Mesenchymal stem cell (in vitro differentiated cells and primary cell): ENCODE measurements at regions not wholly inside any gene's neighbourhood (a gene's known extent, or its start where the extent isn't known, plus 50 kb on each side); places are given as distances from the start of the nearest gene placed in this dataset.

Source experiments
- DNase-seq: peaks from one replicate; pipeline ENCODE4 v3.0.0-alpha.2; 2013
- H2AFZ ChIP-seq: one replicate; pipeline ENCODE4 v1.6.1; 2013; ENCODE audit warnings: low read depth, mild to moderate bottlenecking, control low read depth, inconsistent platforms, low read length, moderate library complexity
- H2AK5ac ChIP-seq: 2 replicates; pipeline ENCODE4 v1.6.1; 2013; ENCODE audit warnings: low read length, moderate library complexity, mild to moderate bottlenecking, inconsistent platforms; ENCODE audit not compliant: severe bottlenecking
- H2BK120ac ChIP-seq: one replicate; pipeline ENCODE4 v1.6.1; 2013; ENCODE audit warnings: low read depth, mild to moderate bottlenecking, inconsistent platforms, low read length, moderate library complexity
- H2BK12ac ChIP-seq, 2 experiments: one replicate each; pipeline ENCODE4 v1.6.1; 2013; ENCODE audit warnings: inconsistent platforms in 2 of 2, low read length in 2 of 2, mild to moderate bottlenecking in 2 of 2, moderate library complexity in 2 of 2, control low read depth in 1 of 2
- H2BK15ac ChIP-seq: one replicate; pipeline ENCODE4 v1.6.1; 2013; ENCODE audit warnings: mild to moderate bottlenecking, low read depth, inconsistent platforms; ENCODE audit not compliant: poor library complexity, severe bottlenecking
- H2BK5ac ChIP-seq: 2 replicates; pipeline ENCODE4 v1.6.1; 2013; ENCODE audit warnings: low read depth, mild to moderate bottlenecking, low read length, control low read depth, inconsistent platforms; ENCODE audit not compliant: poor library complexity, severe bottlenecking
- H3K14ac ChIP-seq, 2 experiments: one replicate each; pipeline ENCODE4 v1.6.1; 2013; ENCODE audit warnings: inconsistent platforms in 2 of 2, low read length in 2 of 2, control low read depth in 1 of 2, mild to moderate bottlenecking in 1 of 2, moderate library complexity in 1 of 2
- H3K18ac ChIP-seq, 2 experiments: one replicate each; pipeline ENCODE4 v1.6.1; 2013; ENCODE audit warnings: inconsistent platforms in 2 of 2, low read length in 2 of 2, control low read depth in 1 of 2, low read depth in 1 of 2, mild to moderate bottlenecking in 1 of 2
- H3K23ac ChIP-seq, 2 experiments: one replicate each; pipeline ENCODE4 v1.6.1; 2013; ENCODE audit warnings: inconsistent platforms in 2 of 2, low read length in 2 of 2, mild to moderate bottlenecking in 2 of 2, moderate library complexity in 2 of 2, control low read depth in 1 of 2
- H3K27ac ChIP-seq: 2 replicates; pipeline ENCODE4 v1.5.1; 2013; ENCODE audit warnings: mild to moderate bottlenecking, moderate library complexity, low read length, control low read depth, inconsistent platforms; ENCODE audit not compliant: poor library complexity, severe bottlenecking
- H3K27me3 ChIP-seq, 2 experiments: 2 replicates each; pipeline versions ENCODE4 v1.6.1 to v1.7.0; 2013; ENCODE audit warnings: low read length in 2 of 2, mild to moderate bottlenecking in 2 of 2, moderate library complexity in 2 of 2, control low read depth in 1 of 2, inconsistent platforms in 1 of 2; ENCODE audit not compliant: control insufficient read depth in 1 of 2, insufficient read depth in 1 of 2
- H3K36me3 ChIP-seq, 2 experiments: 2 replicates each; pipeline versions ENCODE4 v1.6.1 to v1.7.0; 2013; ENCODE audit warnings: low read length in 2 of 2, control low read depth in 1 of 2, inconsistent platforms in 1 of 2, low read depth in 1 of 2, mild to moderate bottlenecking in 1 of 2; ENCODE audit not compliant: insufficient read depth in 2 of 2, control insufficient read depth in 1 of 2
- H3K4ac ChIP-seq, 2 experiments: one replicate each; pipeline ENCODE4 v1.6.1; 2013; ENCODE audit warnings: inconsistent platforms in 2 of 2, low read length in 2 of 2, mild to moderate bottlenecking in 2 of 2, moderate library complexity in 2 of 2, control low read depth in 1 of 2, low read depth in 1 of 2
- H3K4me1 ChIP-seq: 2 replicates; pipeline ENCODE4 v1.6.1; 2013; ENCODE audit warnings: low read depth, low read length, control low read depth; ENCODE audit not compliant: control insufficient read depth, insufficient read depth
- H3K4me2 ChIP-seq: 2 replicates; pipeline ENCODE4 v1.6.1; 2013; ENCODE audit warnings: low read length, mild to moderate bottlenecking, inconsistent platforms; ENCODE audit not compliant: poor library complexity, severe bottlenecking
- H3K4me3 ChIP-seq, 2 experiments: 2 replicates each; pipeline versions ENCODE4 v1.5.1 to v1.7.0; 2013; ENCODE audit warnings: low read length in 2 of 2, mild to moderate bottlenecking in 2 of 2, control low read depth in 1 of 2, low read depth in 1 of 2; ENCODE audit not compliant: insufficient read depth in 1 of 2
- H3K79me1 ChIP-seq: replicated peaks from 2 replicates; pipeline ENCODE4 v1.6.1; 2013; ENCODE audit warnings: mild to moderate bottlenecking, control low read depth, low read length, inconsistent platforms; ENCODE audit not compliant: poor library complexity, severe bottlenecking
- H3K9ac ChIP-seq: 2 replicates; pipeline ENCODE4 v1.7.0; 2013; ENCODE audit warnings: mild to moderate bottlenecking, low read length, moderate library complexity
- H3K9me3 ChIP-seq: 2 replicates; pipeline ENCODE4 v1.7.0; 2013; ENCODE audit warnings: mild to moderate bottlenecking, low read length; ENCODE audit not compliant: control insufficient read depth
- H4K8ac ChIP-seq: one replicate; pipeline ENCODE4 v1.6.1; 2013; ENCODE audit warnings: inconsistent platforms, mild to moderate bottlenecking, low read length, moderate library complexity
- H4K91ac ChIP-seq: one replicate; pipeline ENCODE4 v1.6.1; 2013; ENCODE audit warnings: mild to moderate bottlenecking, low read length, inconsistent platforms
- WGBS: methylation state at CpG from one replicate; pipeline ENCODE4 v1.1.7; 2013; ENCODE audit warnings: mixed read lengths; 5-methylcytosine and 5-hydroxymethylcytosine counted together

DNA sequence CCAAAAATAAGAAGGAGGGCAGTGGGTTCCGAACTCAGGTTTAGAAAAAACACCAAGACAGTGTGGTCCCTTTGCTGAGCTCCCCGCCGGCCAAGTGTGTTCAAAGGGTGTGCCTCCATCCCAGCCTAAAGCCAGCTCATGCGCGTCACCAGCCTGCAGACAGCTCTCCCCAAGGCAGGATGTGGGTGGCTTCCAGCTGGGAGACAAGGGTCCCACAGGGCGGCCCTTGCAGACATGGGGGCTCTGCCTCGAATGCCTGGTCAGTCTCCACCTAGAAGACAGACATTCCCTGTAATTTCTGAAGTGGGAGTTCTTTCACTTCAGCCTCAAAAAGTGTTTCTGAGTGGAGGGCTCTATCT is 135.8 kb upstream of the GPC1 start:
- no peaks in the 10 kb centered on the region for H3K36me3 ChIP-seq
- H3K23ac ChIP-seq, result no peak overlapping the region
- no peaks in the 10 kb centered on the region for H3K79me1 ChIP-seq
- WGBS, result 56% methylated on average over 7 of the region's 7 CpGs
- no peak overlapping the region for H4K91ac ChIP-seq
- peaks cover 0 to 61% of the 10 kb centered on the region in 2 experiments for H3K27me3 ChIP-seq
- no peak overlapping the region for H3K4me3 ChIP-seq
- no peak overlapping the region for H3K9ac ChIP-seq
- no peaks in the 10 kb centered on the region for H3K4me1 ChIP-seq
- H3K14ac ChIP-seq, result no peak overlapping the region
- H2AK5ac ChIP-seq, result no peak overlapping the region
- H3K27ac ChIP-seq, result no peak overlapping the region
- H3K4ac ChIP-seq, result no peak overlapping the region
- H3K4me2 ChIP-seq, result no peak overlapping the region
- H3K9me3 ChIP-seq, result no peaks in the 10 kb centered on the region
- DNase-seq, result no peak
- no peak overlapping the region for H2BK5ac ChIP-seq
- H2BK15ac ChIP-seq, result no peak overlapping the region
- no peak overlapping the region for H3K18ac ChIP-seq
- H4K8ac ChIP-seq, result no peak overlapping the region
- H2BK120ac ChIP-seq, result no peak overlapping the region
- no peak overlapping the region for H2BK12ac ChIP-seq
- H2AFZ ChIP-seq, result no peak overlapping the region

- Histone ChIP-seq H2BK15ac (no peak overlapping the region), H3K27ac (no peak overlapping the region), H2BK5ac (no peak overlapping the region), H3K79me1 (no peaks in the 10 kb centered on the region), H3K18ac (no peak overlapping the region), H3K9ac (no peak overlapping the region), H3K4me1 (no peaks in the 10 kb centered on the region), H3K27me3 (peaks cover 0 to 61% of the 10 kb centered on the region in 2 experiments), H2AK5ac (no peak overlapping the region), H2AFZ (no peak overlapping the region), H4K91ac (no peak overlapping the region), H3K36me3 (no peaks in the 10 kb centered on the region), H2BK120ac (no peak overlapping the region), H2BK12ac (no peak overlapping the region), H3K4ac (no peak overlapping the region), H3K23ac (no peak overlapping the region), H3K14ac (no peak overlapping the region), H3K4me3 (no peak overlapping the region), H4K8ac (no peak overlapping the region), H3K9me3 (no peaks in the 10 kb centered on the region), H3K4me2 (no peak overlapping the region)
- WGBS, result 51% methylated on average over 11 of the region's 11 CpGs
- no peak for DNase-seq
Measured at GRCh38 chr2:240300261-240300821, 135.1 kb upstream of the GPC1 start.

DNA sequence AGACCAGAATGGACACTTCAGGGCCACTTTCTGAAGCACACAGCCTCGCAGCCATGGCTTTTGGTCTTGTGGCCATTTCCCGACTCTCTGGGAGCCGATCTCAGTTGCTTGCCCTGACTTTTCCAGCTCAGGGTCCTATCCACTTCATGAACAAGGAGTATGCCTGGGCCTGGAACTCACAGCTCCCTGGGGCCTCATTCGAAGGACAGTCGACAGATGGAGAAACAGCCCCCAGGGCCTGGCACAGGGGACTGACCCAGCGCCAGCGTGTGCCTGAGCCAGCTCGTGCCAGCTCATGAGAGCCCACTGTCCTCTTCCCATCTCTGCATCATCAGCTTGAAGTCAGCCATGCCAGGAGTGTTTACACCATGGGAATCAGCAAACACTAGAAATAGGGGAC is 134.6 kb upstream of the GPC1 start:
- H3K27ac ChIP-seq, result no peak overlapping the region
- H3K23ac ChIP-seq, result no peak overlapping the region
- H4K91ac ChIP-seq, result no peak overlapping the region
- H3K27me3 ChIP-seq, result peaks cover 0 to 59% of the 10 kb centered on the region in 2 experiments
- H3K4me2 ChIP-seq, result no peak overlapping the region
- no peaks in the 10 kb centered on the region for H3K79me1 ChIP-seq
- H2BK15ac ChIP-seq, result no peak overlapping the region
- H2BK5ac ChIP-seq, result no peak overlapping the region
- no peaks in the 10 kb centered on the region for H3K36me3 ChIP-seq
- no peak overlapping the region for H3K4ac ChIP-seq
- no peak overlapping the region for H2AFZ ChIP-seq
- H3K9me3 ChIP-seq, result no peaks in the 10 kb centered on the region
- H3K18ac ChIP-seq, result no peak overlapping the region
- no peak overlapping the region for H4K8ac ChIP-seq
- no peaks in the 10 kb centered on the region for H3K4me1 ChIP-seq
- 85% methylated on average over 8 of the region's 8 CpGs for WGBS
- H3K4me3 ChIP-seq, result no peak overlapping the region
- no peak for DNase-seq
- H2BK12ac ChIP-seq, result no peak overlapping the region
- no peak overlapping the region for H3K14ac ChIP-seq
- no peak overlapping the region for H3K9ac ChIP-seq
- no peak overlapping the region for H2BK120ac ChIP-seq
- no peak overlapping the region for H2AK5ac ChIP-seq

GRCh38 chr2:240301256-240301795 is 134.1 kb upstream of the GPC1 start:
- no peak overlapping the region for H3K4me2 ChIP-seq
- H3K4me1 ChIP-seq, result no peaks in the 10 kb centered on the region
- H3K4me3 ChIP-seq, result no peak overlapping the region
- H2AFZ ChIP-seq, result no peak overlapping the region
- H3K9ac ChIP-seq, result no peak overlapping the region
- H2BK12ac ChIP-seq, result no peak overlapping the region
- DNase-seq, result no peak
- H3K27ac ChIP-seq, result no peak overlapping the region
- no peaks in the 10 kb centered on the region for H3K9me3 ChIP-seq
- H4K8ac ChIP-seq, result no peak overlapping the region
- no peak overlapping the region for H3K18ac ChIP-seq
- H3K14ac ChIP-seq, result no peak overlapping the region
- H2BK15ac ChIP-seq, result no peak overlapping the region
- no peak overlapping the region for H3K23ac ChIP-seq
- 73% methylated on average over 13 of the region's 13 CpGs for WGBS
- H2BK120ac ChIP-seq, result no peak overlapping the region
- H3K4ac ChIP-seq, result no peak overlapping the region
- H3K36me3 ChIP-seq, result no peaks in the 10 kb centered on the region
- H3K79me1 ChIP-seq, result no peaks in the 10 kb centered on the region
- H3K27me3 ChIP-seq, result peaks cover 0 to 59% of the 10 kb centered on the region in 2 experiments
- H2BK5ac ChIP-seq, result no peak overlapping the region
- H4K91ac ChIP-seq, result no peak overlapping the region
- no peak overlapping the region for H2AK5ac ChIP-seq
